ENCODE measurements at regions not wholly inside any gene's neighbourhood (a gene's known extent, or its start where the extent isn't known, plus 50 kb on each side); places are given as distances from the start of the nearest gene placed in this dataset.
"Not testable (repeated sequence)": the region's sequence is repeated elsewhere in the genome, so short reads cannot be mapped to it uniquely, and the experiment has no call there.

DNA sequence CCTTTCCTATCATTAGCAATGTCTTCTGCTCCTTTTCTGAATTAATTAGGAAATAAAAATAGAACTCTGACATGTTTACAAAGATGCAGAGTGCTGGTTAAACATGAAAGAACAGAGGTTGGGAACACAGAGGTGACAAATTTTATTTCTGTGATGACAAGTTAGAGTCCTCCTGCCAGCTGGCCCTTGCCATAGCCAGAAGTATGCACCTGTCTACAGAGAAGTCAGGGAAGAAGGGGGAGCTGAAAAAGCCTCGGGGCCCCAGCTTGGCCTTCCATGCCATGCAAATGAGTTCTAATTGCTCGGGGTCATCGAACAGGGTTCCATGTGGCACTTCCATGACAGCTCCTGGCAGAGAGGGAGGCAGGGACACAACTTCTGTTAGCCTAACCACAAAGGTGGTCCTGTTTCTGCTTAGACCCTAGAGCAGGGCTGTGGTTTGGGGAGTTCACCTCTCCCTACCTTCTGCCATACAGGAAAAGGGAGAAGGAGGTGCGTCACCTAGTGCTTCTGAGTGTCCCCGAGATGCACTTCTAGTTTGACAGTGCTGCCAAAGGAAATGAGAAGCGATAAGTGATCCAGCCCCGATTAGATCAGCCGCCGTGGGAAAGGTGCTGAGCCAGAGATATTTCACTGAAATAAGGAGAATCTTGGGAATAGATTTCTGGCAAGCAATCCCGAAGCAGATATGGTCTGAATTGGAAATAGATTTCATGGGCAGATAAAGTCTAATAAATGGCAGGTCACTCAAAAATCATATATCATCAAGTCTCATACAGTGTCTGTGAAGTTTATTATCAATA lies 155.8 kb upstream of the FOXN3 start:
- H3K27ac Mint-ChIP-seq: no peak overlapping the region
- H3K27me3 Mint-ChIP-seq: no peaks in the 10 kb centered on the region
- peaks cover 19% of the 10 kb centered on the region for H3K36me3 Mint-ChIP-seq
- H3K9me3 Mint-ChIP-seq: no peaks in the 10 kb centered on the region
- peaks cover 32% of the 10 kb centered on the region for H3K4me1 Mint-ChIP-seq
- no peak for DNase-seq
- H3K4me3 Mint-ChIP-seq: no peak overlapping the region

DNA sequence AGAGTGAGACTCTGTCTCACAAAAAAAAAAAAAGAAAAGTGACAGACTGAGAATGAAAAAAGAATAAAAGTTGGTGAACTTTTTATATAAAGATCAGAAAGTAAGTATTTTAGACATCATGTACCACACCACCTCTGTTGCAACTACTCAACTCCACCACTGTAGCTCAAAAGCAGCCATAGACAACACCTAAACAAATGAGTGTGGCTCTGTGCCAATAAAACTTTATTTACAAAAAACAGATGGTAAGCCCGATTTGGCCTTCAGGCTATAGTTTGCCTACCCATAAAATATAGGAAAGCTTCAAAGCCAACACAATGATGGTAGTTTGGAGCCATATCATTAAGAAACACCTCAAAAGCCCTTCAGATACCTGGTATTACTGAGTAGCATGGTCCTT lies 154.5 kb upstream of the FOXN3 start:
- H3K4me1 Mint-ChIP-seq: peaks cover 35% of the 10 kb centered on the region
- no peaks in the 10 kb centered on the region for H3K27me3 Mint-ChIP-seq
- H3K9me3 Mint-ChIP-seq: no peaks in the 10 kb centered on the region
- H3K27ac Mint-ChIP-seq: no peak overlapping the region
- DNase-seq: no peak
- peaks cover 19% of the 10 kb centered on the region for H3K36me3 Mint-ChIP-seq
- H3K4me3 Mint-ChIP-seq: no peak overlapping the region

DNA sequence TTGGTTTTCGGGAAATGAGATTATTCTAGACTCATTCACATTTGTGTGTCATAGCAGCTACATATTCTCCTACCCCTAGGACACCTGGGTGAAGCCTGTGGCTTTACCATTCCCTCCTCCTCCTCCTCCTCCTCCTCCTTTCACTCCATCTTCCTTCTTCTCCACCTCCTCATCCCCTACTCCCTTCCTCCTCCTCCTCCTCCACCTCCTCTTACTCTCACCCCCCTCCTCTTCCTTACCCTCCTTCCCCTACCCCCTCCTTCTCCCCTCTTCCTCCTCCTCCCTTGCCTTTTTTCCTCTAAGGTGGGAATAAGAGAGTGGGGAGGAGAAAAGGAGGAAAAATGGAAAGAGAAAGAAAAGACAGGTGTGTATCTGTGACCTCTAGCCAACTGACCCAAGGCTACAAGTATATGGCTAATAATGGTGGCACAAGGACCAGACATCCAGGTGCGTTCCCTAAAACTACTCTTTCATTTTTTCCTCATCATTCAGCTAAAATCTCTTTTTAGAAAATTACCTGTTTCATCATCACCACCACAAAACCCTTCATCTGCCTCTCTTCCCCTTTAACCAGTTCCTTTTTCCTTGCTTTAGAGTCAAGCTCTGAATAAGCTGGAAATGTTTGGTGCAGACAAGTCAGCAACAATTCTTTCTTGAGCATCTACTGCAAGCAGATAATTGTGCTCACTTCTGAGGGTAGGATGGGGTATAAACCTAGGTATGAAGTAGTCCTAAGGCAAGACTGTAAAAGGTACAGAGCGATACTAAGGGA lies 149.8 kb upstream of the FOXN3 start:
- DNase-seq: no peak
- Mint-ChIP-seq H3K9me3 (no peaks in the 10 kb centered on the region), H3K4me3 (no peak overlapping the region), H3K4me1 (peaks cover 32% of the 10 kb centered on the region), H3K27me3 (no peaks in the 10 kb centered on the region), H3K27ac (no peak overlapping the region), H3K36me3 (peaks cover 32% of the 10 kb centered on the region)

DNA sequence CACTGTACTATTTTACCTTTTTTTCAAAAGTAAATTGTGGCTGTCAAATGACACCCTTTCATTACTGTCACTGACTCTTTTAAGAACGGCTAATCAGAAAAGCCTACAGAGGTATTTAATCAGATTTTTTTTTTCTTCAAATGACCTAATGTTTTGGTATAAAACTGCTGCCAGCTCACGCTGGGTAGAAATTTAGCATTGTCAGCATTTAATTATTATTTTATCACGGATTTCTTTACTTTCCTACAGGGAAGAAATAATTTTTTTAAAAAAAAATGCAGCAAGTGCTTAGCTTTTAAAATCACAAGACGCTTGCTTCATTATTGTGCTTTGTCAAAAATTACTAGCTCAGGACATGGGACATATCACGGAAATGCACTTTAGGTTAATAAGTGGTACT lies 149.1 kb upstream of the FOXN3 start:
- no peak overlapping the region for H3K4me3 Mint-ChIP-seq
- H3K36me3 Mint-ChIP-seq: peaks cover 38% of the 10 kb centered on the region
- peaks cover 34% of the 10 kb centered on the region for H3K4me1 Mint-ChIP-seq
- no peak overlapping the region for H3K27ac Mint-ChIP-seq
- H3K27me3 Mint-ChIP-seq: no peaks in the 10 kb centered on the region
- DNase-seq: no peak
- no peaks in the 10 kb centered on the region for H3K9me3 Mint-ChIP-seq

DNA sequence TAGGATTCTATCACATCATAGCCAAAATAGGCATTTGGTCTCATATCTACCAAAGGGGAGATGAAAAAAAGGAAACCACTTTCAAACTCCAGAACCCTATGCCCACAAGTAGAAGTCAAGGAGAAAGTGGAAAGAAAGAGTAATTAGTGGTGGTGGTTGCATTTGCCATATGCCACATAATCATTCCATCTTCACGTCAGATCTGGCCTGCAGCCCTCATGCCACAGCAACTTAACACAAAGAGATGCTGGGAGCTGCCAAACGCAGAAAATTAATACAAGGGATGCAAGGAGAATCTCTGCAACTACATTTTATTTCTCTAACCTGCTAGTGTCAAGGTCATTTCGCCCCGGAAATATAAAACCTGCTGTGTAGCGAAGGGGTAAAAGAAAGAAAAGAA lies 148.6 kb upstream of the FOXN3 start:
- Mint-ChIP-seq H3K4me3 (no peak overlapping the region), H3K27ac (no peak overlapping the region), H3K9me3 (no peaks in the 10 kb centered on the region), H3K27me3 (no peaks in the 10 kb centered on the region), H3K36me3 (peaks cover 38% of the 10 kb centered on the region), H3K4me1 (peaks cover 32% of the 10 kb centered on the region)
- DNase-seq: no peak

DNA sequence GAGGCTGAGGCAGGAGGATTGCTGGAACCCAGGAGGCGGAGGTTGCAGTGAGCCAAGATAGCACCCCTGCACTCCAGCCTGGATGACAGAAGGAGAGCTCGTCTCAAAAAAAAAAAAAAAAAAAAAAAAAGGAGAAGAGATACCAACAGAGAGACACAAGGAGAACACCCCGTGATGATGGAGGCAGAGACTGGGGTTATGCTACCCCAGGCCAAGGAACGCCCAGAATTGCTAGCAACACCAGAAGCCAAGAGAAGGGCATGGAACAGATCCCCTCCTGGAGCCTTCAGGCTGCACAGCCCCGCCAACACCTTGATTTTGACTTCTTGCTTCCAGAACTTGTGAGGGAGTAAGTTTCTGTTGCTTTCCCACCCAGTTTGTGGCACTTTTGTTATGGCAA lies 148.0 kb upstream of the FOXN3 start:
- no peaks in the 10 kb centered on the region for H3K27me3 Mint-ChIP-seq

DNA sequence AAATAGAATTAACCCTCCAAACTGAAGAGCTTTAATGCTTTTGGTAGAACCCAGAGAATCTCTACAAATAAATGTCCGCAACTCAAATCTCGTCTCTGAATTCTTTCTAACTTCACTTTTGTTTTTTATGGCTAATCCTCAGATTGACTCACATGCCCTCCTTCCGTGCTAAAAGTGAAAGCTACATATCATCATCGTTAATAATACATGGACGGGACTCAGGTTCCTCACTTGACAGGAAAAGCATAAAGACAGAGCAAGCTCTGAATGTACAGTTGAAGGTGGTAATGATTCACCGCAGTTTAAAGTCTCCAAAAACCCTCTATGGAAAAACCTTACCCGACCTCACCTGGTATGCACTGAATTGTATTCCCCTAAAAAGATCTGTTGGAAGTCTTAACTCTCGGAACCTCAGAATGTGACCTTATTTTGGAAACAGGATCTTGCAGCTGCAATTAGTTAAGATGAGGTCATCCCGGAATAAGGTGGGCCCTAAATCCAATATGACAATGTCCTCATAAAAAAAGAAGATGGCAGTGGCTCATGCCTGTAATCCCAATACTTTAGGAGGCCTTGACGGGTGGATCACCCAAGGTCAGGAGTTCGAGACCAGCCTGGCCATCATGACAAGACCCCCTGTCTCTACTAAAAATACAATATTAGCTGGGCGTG lies 147.4 kb upstream of the FOXN3 start:
- peaks cover 42% of the 10 kb centered on the region for H3K36me3 Mint-ChIP-seq
- no peak overlapping the region for H3K27ac Mint-ChIP-seq
- H3K4me1 Mint-ChIP-seq: peaks cover 31% of the 10 kb centered on the region
- H3K4me3 Mint-ChIP-seq: no peak overlapping the region
- DNase-seq: no peak
- no peaks in the 10 kb centered on the region for H3K9me3 Mint-ChIP-seq
- no peaks in the 10 kb centered on the region for H3K27me3 Mint-ChIP-seq

More for the DNA sequence above, 148.0 kb upstream of the FOXN3 start:
- no peak overlapping the region for H3K27ac Mint-ChIP-seq
- peaks cover 31% of the 10 kb centered on the region for H3K4me1 Mint-ChIP-seq
- DNase-seq: no peak
- no peak overlapping the region for H3K4me3 Mint-ChIP-seq
- H3K9me3 Mint-ChIP-seq: no peaks in the 10 kb centered on the region
- H3K36me3 Mint-ChIP-seq: peaks cover 41% of the 10 kb centered on the region

DNA sequence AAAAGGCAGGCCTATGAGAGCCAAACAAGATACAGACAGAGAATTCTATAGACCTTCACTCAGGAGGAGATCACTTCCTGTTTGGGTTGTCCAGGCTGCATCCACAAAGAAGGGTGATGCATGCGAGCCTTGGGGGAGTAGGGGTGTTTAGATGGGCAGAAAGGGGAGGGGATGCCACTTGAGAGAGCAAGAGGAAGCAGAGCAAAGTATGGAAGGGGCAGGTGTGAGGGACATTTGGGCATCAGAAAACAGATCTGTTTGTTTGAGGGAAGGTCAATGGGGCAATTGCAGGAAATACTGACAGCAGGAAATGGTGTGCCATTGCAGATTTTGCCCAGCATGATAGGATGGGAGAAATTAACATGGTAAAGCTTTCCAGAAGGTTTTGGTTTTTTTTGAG lies 146.4 kb upstream of the FOXN3 start:
- Mint-ChIP-seq H3K4me3 (no peak overlapping the region), H3K4me1 (peaks cover 29% of the 10 kb centered on the region), H3K36me3 (peaks cover 45% of the 10 kb centered on the region), H3K27me3 (no peaks in the 10 kb centered on the region), H3K9me3 (no peaks in the 10 kb centered on the region), H3K27ac (no peak overlapping the region)
- DNase-seq: no peak

DNA sequence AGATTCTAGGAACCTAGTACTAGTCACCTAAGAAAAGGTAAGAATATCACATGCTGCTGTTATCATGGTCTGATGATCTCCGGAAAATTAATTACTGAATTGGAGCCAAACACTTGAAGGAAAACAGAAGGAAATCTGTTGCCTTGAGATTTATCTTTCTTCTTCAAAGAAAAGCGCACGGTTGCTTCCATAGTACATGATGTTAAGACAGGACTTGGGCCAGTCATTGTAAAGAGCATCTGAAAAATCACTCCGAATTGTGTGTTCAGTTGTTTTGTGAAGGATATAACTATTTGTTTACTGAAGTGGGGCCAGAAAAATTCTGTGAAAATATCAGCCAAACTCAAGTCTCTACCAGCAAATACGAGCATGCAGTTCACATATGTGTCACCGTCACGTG lies 134.9 kb upstream of the FOXN3 start:
- Mint-ChIP-seq H3K9me3 (no peaks in the 10 kb centered on the region), H3K4me1 (peaks cover 54% of the 10 kb centered on the region), H3K27ac (no peak overlapping the region), H3K36me3 (peaks cover 27% of the 10 kb centered on the region), H3K4me3 (no peak overlapping the region), H3K27me3 (no peaks in the 10 kb centered on the region)
- DNase-seq: no peak

DNA sequence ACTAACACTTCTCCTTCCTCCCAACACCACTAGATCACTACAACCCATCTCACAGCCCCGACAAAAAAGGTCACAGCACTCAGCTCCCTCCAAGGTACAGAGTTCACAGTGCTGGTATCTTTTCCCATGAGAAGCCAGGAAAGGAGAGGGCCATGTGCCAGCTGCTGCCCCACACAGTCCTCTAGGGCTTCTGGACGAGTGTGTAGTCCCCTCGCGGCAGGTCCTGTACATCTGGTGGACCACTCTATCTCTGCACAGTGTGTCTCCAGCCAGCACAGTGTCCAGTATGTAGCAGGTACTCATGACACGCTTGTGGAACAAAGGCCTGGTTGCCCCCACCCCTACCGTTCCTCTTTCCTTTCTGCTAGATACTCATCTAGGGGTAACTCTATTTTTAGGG lies 134.4 kb upstream of the FOXN3 start:
- H3K36me3 Mint-ChIP-seq: peaks cover 27% of the 10 kb centered on the region
- no peak for DNase-seq
- H3K9me3 Mint-ChIP-seq: no peaks in the 10 kb centered on the region
- H3K4me3 Mint-ChIP-seq: no peak overlapping the region
- no peaks in the 10 kb centered on the region for H3K27me3 Mint-ChIP-seq
- peak overlapping the region; percentile 14 for H3K27ac Mint-ChIP-seq
- H3K4me1 Mint-ChIP-seq: peaks cover 54% of the 10 kb centered on the region

DNA sequence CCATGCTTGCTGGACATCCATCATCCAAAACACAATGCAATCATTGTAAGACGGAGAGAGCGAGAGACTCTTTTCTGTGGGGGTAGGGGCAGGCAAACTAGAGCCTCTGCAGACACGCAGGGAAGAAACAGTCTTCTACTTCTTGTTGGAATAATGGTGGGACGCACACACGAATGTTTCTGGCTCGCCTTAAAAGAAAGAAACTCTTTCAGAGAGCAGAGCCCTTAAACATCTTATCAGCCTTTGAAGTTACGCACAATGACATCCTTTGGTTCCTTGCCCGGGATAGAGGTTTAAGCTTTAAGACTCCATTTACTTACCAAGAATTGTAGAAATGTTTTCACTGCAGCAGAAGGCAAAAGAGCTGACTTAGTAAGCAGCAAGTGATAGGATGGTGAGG lies 133.8 kb upstream of the FOXN3 start:
- no peaks in the 10 kb centered on the region for H3K9me3 Mint-ChIP-seq

DNA sequence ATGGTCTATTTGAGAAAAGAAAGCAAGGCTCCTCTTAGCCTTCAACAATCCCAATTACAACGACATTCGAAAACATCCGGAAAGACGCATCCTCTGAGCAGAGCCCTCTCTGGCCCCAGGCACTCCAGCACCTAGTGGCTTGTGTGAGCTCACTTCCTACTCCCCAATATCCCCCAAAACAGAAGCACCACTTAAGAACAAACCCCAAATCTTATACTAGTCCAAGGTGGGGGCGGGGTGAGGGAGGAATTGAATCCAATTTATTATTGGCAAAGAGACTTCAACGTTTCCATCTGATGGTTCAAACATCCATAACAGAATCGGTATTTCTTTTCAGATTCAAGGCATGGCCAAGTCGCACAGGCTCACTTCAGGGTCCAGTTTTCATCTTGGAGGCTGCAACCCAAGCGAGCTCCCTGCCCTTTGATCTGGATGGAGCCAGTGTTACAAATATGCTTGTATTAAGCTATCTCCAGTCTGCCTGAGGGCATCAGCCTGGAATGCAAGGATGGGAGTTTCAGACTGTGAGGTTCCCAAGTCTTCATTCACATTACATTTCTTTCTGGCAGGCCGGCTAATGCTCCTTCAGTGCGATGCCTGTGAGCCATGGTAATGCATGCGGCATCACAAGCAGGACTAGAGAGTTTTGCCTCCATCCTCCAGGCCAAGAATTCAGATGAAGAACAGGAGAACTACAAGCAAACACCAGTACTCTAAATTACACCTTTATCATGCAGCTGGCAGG lies 132.5 kb upstream of the FOXN3 start:
- H3K9me3 Mint-ChIP-seq: no peaks in the 10 kb centered on the region
- H3K4me1 Mint-ChIP-seq: peaks cover 50% of the 10 kb centered on the region
- H3K27me3 Mint-ChIP-seq: no peaks in the 10 kb centered on the region
- H3K27ac Mint-ChIP-seq: no peak overlapping the region
- H3K4me3 Mint-ChIP-seq: no peak overlapping the region
- no peak for DNase-seq
- H3K36me3 Mint-ChIP-seq: peaks cover 19% of the 10 kb centered on the region

More for the DNA sequence above, 133.8 kb upstream of the FOXN3 start:
- no peak for DNase-seq
- Mint-ChIP-seq H3K27ac (peak overlapping the region; percentile 15), H3K4me3 (no peak overlapping the region), H3K4me1 (peaks cover 52% of the 10 kb centered on the region), H3K36me3 (peaks cover 27% of the 10 kb centered on the region), H3K27me3 (no peaks in the 10 kb centered on the region)

DNA sequence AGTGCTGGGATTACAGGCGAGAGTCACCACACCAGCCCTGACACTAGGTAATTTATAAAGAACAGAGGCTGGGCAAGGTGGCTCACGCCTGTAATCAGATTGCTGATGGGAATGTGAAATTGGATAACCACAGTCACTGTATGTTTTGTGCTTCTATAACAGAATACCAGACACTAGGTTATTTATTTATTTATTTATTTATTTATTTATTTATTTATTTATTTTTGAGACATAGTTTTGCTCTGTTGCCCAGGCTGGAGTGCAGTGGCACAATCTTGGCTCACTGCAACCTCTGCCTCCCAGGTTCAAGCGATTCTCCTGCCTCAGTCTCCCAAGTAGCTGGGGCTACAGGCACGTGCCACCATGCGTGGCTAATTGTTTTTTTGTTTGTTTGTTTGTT lies 130.0 kb upstream of the FOXN3 start:
- not testable (repeated sequence) for H3K27ac Mint-ChIP-seq
- peaks cover 48% of the 10 kb centered on the region for H3K4me1 Mint-ChIP-seq

DNA sequence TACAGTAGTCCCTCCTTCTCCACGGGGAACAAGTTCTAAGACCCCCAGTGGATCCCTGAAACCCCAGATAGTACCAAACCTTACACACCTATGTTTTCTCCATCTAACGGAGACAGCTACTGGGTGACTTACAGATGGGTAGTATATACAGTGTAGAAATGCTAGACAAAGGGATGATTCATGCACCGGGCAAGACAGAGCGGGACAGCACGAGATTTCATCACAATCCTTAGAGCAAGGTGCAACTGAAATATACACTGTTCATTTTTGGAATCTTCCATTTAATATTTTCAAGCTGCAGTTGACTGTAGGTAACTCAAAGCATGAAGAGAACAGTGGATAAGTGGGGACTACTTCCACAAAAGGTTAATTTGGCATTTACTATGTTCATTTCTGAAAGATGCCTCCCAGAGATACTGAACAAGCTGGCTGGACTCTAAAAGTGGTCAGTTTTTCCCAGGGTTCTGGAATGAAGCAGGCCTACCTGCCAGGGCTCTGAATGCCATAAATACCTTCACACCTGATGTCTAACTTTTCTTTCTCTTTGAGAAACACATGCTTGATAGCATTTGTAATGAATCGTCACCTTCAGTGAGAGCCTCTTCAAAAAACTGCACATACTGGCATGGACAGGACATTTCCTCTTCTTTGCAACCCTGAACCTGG lies 127.7 kb upstream of the FOXN3 start:
- Mint-ChIP-seq H3K4me1 (peaks cover 42% of the 10 kb centered on the region), H3K9me3 (no peaks in the 10 kb centered on the region), H3K4me3 (no peak overlapping the region), H3K36me3 (peaks cover 12% of the 10 kb centered on the region), H3K27ac (no peak overlapping the region), H3K27me3 (no peaks in the 10 kb centered on the region)
- DNase-seq: no peak

More for the DNA sequence above, 130.0 kb upstream of the FOXN3 start:
- H3K9me3 Mint-ChIP-seq, DNase-seq, H3K4me3 Mint-ChIP-seq, H3K27me3 Mint-ChIP-seq: not testable (repeated sequence)
- H3K36me3 Mint-ChIP-seq: peaks cover 13% of the 10 kb centered on the region
